ENCODE measurements at regions not wholly inside any gene's neighbourhood (a gene's known extent, or its start where the extent isn't known, plus 50 kb on each side); places are given as distances from the start of the nearest gene placed in this dataset.

GRCh38 chr2:59532808-59533207 is 1020.6 kb downstream of the BCL11A start:
- DNase-seq (ENCODE audit: low read depth in 2 of 2, low spot score in 1 of 2) = no peak

- DNase-seq (ENCODE audit: low read depth in 2 of 2, low spot score in 1 of 2) = no peak
Observed at GRCh38 chr2:59530258-59530657, 1023.2 kb downstream of the BCL11A start.

GRCh38 chr2:59529726-59530125 is 1023.7 kb downstream of the BCL11A start:
- DNase-seq (ENCODE audit: low read depth in 2 of 2, low spot score in 1 of 2) = no peak

GRCh38 chr2:59528525-59528924 is 1024.9 kb downstream of the BCL11A start:
- DNase-seq (ENCODE audit: low read depth in 2 of 2, low spot score in 1 of 2) = no peak

GRCh38 chr2:59502981-59503380 is 1050.5 kb downstream of the BCL11A start:
- DNase-seq (ENCODE audit: low read depth in 2 of 2, low spot score in 1 of 2) = no peak

- no peak for DNase-seq (ENCODE audit: low read depth in 2 of 2, low spot score in 1 of 2)
Observed at GRCh38 chr2:59490994-59491393, 1062.5 kb downstream of the BCL11A start.

- no peak for DNase-seq (ENCODE audit: low read depth in 2 of 2, low spot score in 1 of 2)
Observed at GRCh38 chr2:59490192-59490591, 1063.3 kb downstream of the BCL11A start.

GRCh38 chr2:59484673-59485072 is 1068.8 kb downstream of the BCL11A start:
- DNase-seq (ENCODE audit: low read depth in 2 of 2, low spot score in 1 of 2) = no peak

- DNase-seq (ENCODE audit: low read depth in 2 of 2, low spot score in 1 of 2) = no peak
Observed at GRCh38 chr2:59463426-59463825, 1090.0 kb downstream of the BCL11A start.

GRCh38 chr2:59462422-59463197 is 1090.8 kb downstream of the BCL11A start:
- DNase-seq (ENCODE audit: low read depth in 2 of 2, low spot score in 1 of 2) = no peak

GRCh38 chr2:59461127-59461526 is 1092.3 kb downstream of the BCL11A start:
- no peak for DNase-seq (ENCODE audit: low read depth in 2 of 2, low spot score in 1 of 2)

- no peak for DNase-seq (ENCODE audit: low read depth in 2 of 2, low spot score in 1 of 2)
Observed at GRCh38 chr2:59458800-59459199, 1094.7 kb downstream of the BCL11A start.

- DNase-seq (ENCODE audit: low read depth in 2 of 2, low spot score in 1 of 2) = no peak
Observed at GRCh38 chr2:59456285-59456684, 1097.2 kb downstream of the BCL11A start.

GRCh38 chr2:59449274-59449673 is 1104.2 kb downstream of the BCL11A start:
- DNase-seq (ENCODE audit: low read depth in 2 of 2, low spot score in 1 of 2) = no peak

GRCh38 chr2:59440491-59440890 is 1113.0 kb downstream of the BCL11A start:
- no peak for DNase-seq (ENCODE audit: low read depth in 2 of 2, low spot score in 1 of 2)

- no peak for DNase-seq (ENCODE audit: low read depth in 2 of 2, low spot score in 1 of 2)
Observed at GRCh38 chr2:59435635-59436034, 1117.8 kb downstream of the BCL11A start.

- no peak for DNase-seq (ENCODE audit: low read depth in 2 of 2, low spot score in 1 of 2)
Observed at GRCh38 chr2:59428940-59429339, 1124.5 kb downstream of the BCL11A start.

GRCh38 chr2:59427980-59428379 is 1125.5 kb downstream of the BCL11A start:
- no peak for DNase-seq (ENCODE audit: low read depth in 2 of 2, low spot score in 1 of 2)

- no peak for DNase-seq (ENCODE audit: low read depth in 2 of 2, low spot score in 1 of 2)
Observed at GRCh38 chr2:59425247-59425646, 1128.2 kb downstream of the BCL11A start.

- no peak for DNase-seq (ENCODE audit: low read depth in 2 of 2, low spot score in 1 of 2)
Observed at GRCh38 chr2:59413751-59414570, 1139.5 kb downstream of the BCL11A start.

- no peak for DNase-seq (ENCODE audit: low read depth in 2 of 2, low spot score in 1 of 2)
Observed at GRCh38 chr2:59399126-59399525, 1154.3 kb downstream of the BCL11A start.

- no peak for DNase-seq (ENCODE audit: low read depth in 2 of 2, low spot score in 1 of 2)
Observed at GRCh38 chr2:59398081-59398480, 1155.4 kb downstream of the BCL11A start.
